ENCODE measurements at regions not wholly inside any gene's neighbourhood (a gene's known extent, or its start where the extent isn't known, plus 50 kb on each side); places are given as distances from the start of the nearest gene placed in this dataset.

DNA sequence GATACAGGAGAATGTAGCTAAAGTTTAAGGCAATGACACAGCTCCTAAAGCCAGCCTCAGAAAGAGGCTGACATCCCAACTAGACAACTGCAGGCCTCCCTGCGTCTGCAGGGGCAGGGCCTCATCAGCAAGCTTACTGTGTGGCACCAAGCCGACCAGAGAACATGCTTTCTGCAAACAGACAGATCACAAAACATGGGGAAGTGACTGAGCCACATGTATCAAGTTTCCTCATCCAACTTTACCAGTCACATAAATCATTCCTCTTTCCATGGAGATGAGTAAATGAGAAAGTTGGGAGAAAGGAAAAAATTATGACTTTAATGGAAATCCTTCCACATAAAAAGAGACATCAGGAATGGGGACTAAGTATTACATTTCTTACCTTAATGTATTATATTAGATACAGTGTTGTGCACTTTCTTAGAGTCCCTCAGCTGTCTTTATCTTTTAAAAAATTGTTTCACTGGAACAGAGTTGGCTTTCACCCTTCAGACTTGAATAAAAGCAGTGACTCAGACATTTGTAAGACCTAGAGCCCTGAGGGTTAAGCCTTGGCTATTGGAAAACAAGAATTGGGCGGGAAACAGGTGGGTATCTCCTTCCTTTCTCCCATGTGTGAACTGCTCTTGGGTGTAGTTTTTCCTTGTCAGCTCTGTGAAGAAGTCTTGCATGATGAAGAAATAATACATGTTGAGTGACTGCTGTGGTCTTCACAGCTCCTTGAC lies 305.7 kb upstream of the SNX7 start:
- TF ChIP-seq, protein P1, sequence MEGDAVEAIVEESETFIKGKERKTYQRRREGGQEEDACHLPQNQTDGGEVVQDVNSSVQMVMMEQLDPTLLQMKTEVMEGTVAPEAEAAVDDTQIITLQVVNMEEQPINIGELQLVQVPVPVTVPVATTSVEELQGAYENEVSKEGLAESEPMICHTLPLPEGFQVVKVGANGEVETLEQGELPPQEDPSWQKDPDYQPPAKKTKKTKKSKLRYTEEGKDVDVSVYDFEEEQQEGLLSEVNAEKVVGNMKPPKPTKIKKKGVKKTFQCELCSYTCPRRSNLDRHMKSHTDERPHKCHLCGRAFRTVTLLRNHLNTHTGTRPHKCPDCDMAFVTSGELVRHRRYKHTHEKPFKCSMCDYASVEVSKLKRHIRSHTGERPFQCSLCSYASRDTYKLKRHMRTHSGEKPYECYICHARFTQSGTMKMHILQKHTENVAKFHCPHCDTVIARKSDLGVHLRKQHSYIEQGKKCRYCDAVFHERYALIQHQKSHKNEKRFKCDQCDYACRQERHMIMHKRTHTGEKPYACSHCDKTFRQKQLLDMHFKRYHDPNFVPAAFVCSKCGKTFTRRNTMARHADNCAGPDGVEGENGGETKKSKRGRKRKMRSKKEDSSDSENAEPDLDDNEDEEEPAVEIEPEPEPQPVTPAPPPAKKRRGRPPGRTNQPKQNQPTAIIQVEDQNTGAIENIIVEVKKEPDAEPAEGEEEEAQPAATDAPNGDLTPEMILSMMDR (IDR thresholded peaks at IDR 0.05; ENCODE audit: insufficient read depth, low read length), result no peak
- TF ChIP-seq GABPA (IDR thresholded peaks at IDR 0.05; ENCODE audit: low read depth), result no peak
- no peak for TF ChIP-seq POLR2AphosphoS5 (IDR thresholded peaks at IDR 0.05; ENCODE audit: low read depth)
- TF ChIP-seq SPI1 (IDR thresholded peaks at IDR 0.05; ENCODE audit: borderline replicate concordance, low read depth), result peak; percentile 20; the same call in 1 of the 2 replicates
- TF ChIP-seq, protein P2, sequence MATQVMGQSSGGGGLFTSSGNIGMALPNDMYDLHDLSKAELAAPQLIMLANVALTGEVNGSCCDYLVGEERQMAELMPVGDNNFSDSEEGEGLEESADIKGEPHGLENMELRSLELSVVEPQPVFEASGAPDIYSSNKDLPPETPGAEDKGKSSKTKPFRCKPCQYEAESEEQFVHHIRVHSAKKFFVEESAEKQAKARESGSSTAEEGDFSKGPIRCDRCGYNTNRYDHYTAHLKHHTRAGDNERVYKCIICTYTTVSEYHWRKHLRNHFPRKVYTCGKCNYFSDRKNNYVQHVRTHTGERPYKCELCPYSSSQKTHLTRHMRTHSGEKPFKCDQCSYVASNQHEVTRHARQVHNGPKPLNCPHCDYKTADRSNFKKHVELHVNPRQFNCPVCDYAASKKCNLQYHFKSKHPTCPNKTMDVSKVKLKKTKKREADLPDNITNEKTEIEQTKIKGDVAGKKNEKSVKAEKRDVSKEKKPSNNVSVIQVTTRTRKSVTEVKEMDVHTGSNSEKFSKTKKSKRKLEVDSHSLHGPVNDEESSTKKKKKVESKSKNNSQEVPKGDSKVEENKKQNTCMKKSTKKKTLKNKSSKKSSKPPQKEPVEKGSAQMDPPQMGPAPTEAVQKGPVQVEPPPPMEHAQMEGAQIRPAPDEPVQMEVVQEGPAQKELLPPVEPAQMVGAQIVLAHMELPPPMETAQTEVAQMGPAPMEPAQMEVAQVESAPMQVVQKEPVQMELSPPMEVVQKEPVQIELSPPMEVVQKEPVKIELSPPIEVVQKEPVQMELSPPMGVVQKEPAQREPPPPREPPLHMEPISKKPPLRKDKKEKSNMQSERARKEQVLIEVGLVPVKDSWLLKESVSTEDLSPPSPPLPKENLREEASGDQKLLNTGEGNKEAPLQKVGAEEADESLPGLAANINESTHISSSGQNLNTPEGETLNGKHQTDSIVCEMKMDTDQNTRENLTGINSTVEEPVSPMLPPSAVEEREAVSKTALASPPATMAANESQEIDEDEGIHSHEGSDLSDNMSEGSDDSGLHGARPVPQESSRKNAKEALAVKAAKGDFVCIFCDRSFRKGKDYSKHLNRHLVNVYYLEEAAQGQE (IDR thresholded peaks at IDR 0.05; ENCODE audit: insufficient replicate concordance, low read depth), result no peak
